WTC11 (cell line): ENCODE measurements at regions not wholly inside any gene's neighbourhood (a gene's known extent, or its start where the extent isn't known, plus 50 kb on each side); places are given as distances from the start of the nearest gene placed in this dataset.

ENCODE experiments used
- ATAC-seq: fragments of 200-7000 bp; cut with Tn5 transposase; 2 replicates; pipeline ENCODE4 v1.10.0; 2021; ENCODE audit warnings: mild to moderate bottlenecking, moderate library complexity
- CTCF ChIA-PET: fragments of 300-600 bp; sonication (Branson Sonifier 250); formaldehyde crosslinking; loops from one replicate; lab custom pipeline; 2021; ENCODE audit warnings: antibody characterized with exemption; lab: Charles Lee
- POLR2A ChIA-PET: fragments of 350-600 bp; sonication (Branson Sonifier 250); formaldehyde crosslinking; loops from one replicate; lab custom pipeline; 2021; ENCODE audit warnings: antibody characterized with exemption; lab: Charles Lee
- DNase-seq: peaks from one replicate; pipeline ENCODE4 v3.0.0; 2021; ENCODE audit warnings: low spot score
- H3K27ac Mint-ChIP-seq: 2 replicates; pipeline ENCODE4 v1.8.0; 2021; ENCODE audit warnings: mixed read lengths
- H3K27me3 Mint-ChIP-seq: 2 replicates; pipeline ENCODE4 v1.8.0; 2021; ENCODE audit warnings: low read depth, mild to moderate bottlenecking, moderate library complexity, mixed read lengths
- H3K36me3 Mint-ChIP-seq: 2 replicates; pipeline ENCODE4 v1.8.0; 2021; ENCODE audit warnings: mixed read lengths
- H3K4me1 Mint-ChIP-seq: 2 replicates; pipeline ENCODE4 v1.8.0; 2022; ENCODE audit warnings: mixed read lengths
- H3K4me3 Mint-ChIP-seq: 2 replicates; pipeline ENCODE4 v1.8.0; 2021; ENCODE audit warnings: mild to moderate bottlenecking, moderate library complexity, mixed read lengths
- H3K9me3 Mint-ChIP-seq: 2 replicates; pipeline ENCODE4 v1.8.0; 2021; ENCODE audit warnings: mixed read lengths
- CBFB ChIP-seq: sonication (generic); formaldehyde crosslinking; IDR thresholded peaks from 2 replicates; pipeline ENCODE4 v1.8.1; 2022; ENCODE audit warnings: mild to moderate bottlenecking, low read depth, missing genetic modification reagents
- E2F1 ChIP-seq: sonication (generic); formaldehyde crosslinking; IDR thresholded peaks from 2 replicates; pipeline ENCODE4 v1.8.0; 2022; ENCODE audit warnings: mild to moderate bottlenecking, missing genetic modification reagents
- MLX ChIP-seq: sonication (generic); formaldehyde crosslinking; IDR thresholded peaks from 2 replicates; pipeline ENCODE4 v1.8.1; 2023; ENCODE audit warnings: mild to moderate bottlenecking, missing genetic modification reagents, moderate library complexity
- MYBL2 ChIP-seq: sonication (generic); formaldehyde crosslinking; IDR thresholded peaks from 2 replicates; pipeline ENCODE4 v1.8.1; 2023; ENCODE audit warnings: mild to moderate bottlenecking, moderate library complexity, missing genetic modification reagents
- PREB ChIP-seq: sonication (generic); formaldehyde crosslinking; IDR thresholded peaks from 2 replicates; pipeline ENCODE4 v1.8.1; 2022; ENCODE audit warnings: mild to moderate bottlenecking, missing genetic modification reagents, moderate library complexity, borderline replicate concordance
- SMAD4 ChIP-seq: sonication (generic); formaldehyde crosslinking; IDR thresholded peaks from 2 replicates; pipeline ENCODE4 v1.8.0; 2022; ENCODE audit warnings: mild to moderate bottlenecking, missing genetic modification reagents
- SOX15 ChIP-seq: fragments of 250-450 bp; sonication (Bioruptor Pico); IDR thresholded peaks from 2 replicates; pipeline ENCODE4 v1.9.0; 2021; ENCODE audit warnings: mild to moderate bottlenecking
- ZBTB21 ChIP-seq: sonication (generic); formaldehyde crosslinking; IDR thresholded peaks from 2 replicates; pipeline ENCODE4 v1.8.1; 2023; ENCODE audit warnings: mild to moderate bottlenecking, missing genetic modification reagents, borderline replicate concordance
- ZNF219 ChIP-seq: sonication (generic); formaldehyde crosslinking; IDR thresholded peaks from 2 replicates; pipeline ENCODE4 v1.8.0; 2023; ENCODE audit warnings: missing genetic modification reagents, mild to moderate bottlenecking, borderline replicate concordance
- ZNF512 ChIP-seq: sonication (generic); formaldehyde crosslinking; IDR thresholded peaks from 2 replicates; pipeline ENCODE4 v1.8.1; 2022; ENCODE audit warnings: missing genetic modification reagents, borderline replicate concordance
- TF ChIP-seq, protein P1 (sequence below): sonication (generic); formaldehyde crosslinking; IDR thresholded peaks from 2 replicates; pipeline ENCODE4 v1.8.0; 2023; ENCODE audit warnings: missing genetic modification reagents
- TF ChIP-seq, protein P2 (sequence below): sonication (generic); formaldehyde crosslinking; conservative IDR thresholded peaks from 2 replicates; pipeline ENCODE4 v1.8.1; 2023; ENCODE audit warnings: mild to moderate bottlenecking, low read depth, missing genetic modification reagents, moderate library complexity

GRCh38 chr4:156676116-156676851 lies 295.3 kb downstream of the PDGFC start (continued):
- TF ChIP-seq, protein P1, sequence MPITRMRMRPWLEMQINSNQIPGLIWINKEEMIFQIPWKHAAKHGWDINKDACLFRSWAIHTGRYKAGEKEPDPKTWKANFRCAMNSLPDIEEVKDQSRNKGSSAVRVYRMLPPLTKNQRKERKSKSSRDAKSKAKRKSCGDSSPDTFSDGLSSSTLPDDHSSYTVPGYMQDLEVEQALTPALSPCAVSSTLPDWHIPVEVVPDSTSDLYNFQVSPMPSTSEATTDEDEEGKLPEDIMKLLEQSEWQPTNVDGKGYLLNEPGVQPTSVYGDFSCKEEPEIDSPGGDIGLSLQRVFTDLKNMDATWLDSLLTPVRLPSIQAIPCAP (CRISPR knock-in tag): no peak
- TF ChIP-seq, protein P2, sequence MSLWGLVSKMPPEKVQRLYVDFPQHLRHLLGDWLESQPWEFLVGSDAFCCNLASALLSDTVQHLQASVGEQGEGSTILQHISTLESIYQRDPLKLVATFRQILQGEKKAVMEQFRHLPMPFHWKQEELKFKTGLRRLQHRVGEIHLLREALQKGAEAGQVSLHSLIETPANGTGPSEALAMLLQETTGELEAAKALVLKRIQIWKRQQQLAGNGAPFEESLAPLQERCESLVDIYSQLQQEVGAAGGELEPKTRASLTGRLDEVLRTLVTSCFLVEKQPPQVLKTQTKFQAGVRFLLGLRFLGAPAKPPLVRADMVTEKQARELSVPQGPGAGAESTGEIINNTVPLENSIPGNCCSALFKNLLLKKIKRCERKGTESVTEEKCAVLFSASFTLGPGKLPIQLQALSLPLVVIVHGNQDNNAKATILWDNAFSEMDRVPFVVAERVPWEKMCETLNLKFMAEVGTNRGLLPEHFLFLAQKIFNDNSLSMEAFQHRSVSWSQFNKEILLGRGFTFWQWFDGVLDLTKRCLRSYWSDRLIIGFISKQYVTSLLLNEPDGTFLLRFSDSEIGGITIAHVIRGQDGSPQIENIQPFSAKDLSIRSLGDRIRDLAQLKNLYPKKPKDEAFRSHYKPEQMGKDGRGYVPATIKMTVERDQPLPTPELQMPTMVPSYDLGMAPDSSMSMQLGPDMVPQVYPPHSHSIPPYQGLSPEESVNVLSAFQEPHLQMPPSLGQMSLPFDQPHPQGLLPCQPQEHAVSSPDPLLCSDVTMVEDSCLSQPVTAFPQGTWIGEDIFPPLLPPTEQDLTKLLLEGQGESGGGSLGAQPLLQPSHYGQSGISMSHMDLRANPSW (CRISPR knock-in tag): no peak
- no peak for TF ChIP-seq CBFB (CRISPR knock-in tag)
- TF ChIP-seq, all 79 proteins: peak for 0

DNA sequence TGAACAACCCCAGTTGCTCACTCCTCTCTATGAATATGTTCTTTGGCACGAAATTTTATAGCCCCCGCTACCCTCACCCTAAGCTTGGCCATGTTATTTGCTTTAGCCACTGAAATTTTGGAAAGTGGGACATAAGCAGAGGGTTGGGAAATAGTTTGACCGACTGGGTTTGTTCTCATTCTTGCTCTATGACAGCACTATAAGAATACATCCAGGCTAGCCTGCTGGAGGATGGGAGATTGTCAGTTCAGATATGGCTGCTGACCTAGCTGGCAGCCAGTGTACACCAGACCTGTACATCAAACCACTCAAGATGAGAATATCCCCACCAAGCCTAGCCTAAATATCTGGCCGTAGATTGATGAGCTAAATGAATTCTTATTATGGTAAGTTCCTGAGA lies 298.1 kb downstream of the PDGFC start:
- H3K4me1 Mint-ChIP-seq: no peaks in the 10 kb centered on the region
- DNase-seq (no peak), ATAC-seq (no peak)
- H3K9me3 Mint-ChIP-seq: no peaks in the 10 kb centered on the region
- TF ChIP-seq SMAD4 (CRISPR knock-in tag) (no peak), MLX (CRISPR knock-in tag) (no peak), PREB (CRISPR knock-in tag) (no peak), ZNF219 (no peak), MYBL2 (CRISPR knock-in tag) (no peak), ZBTB21 (no peak), E2F1 (CRISPR knock-in tag) (no peak), ZNF512 (CRISPR knock-in tag) (no peak), SOX15 (CRISPR knock-in tag) (no peak), CBFB (CRISPR knock-in tag) (no peak)
- TF ChIP-seq, protein P2 (CRISPR knock-in tag): no peak
- ChIA-PET POLR2A (no interaction called here), CTCF (no interaction called here)
- H3K4me3 Mint-ChIP-seq: no peak overlapping the region
- H3K27me3 Mint-ChIP-seq: no peaks in the 10 kb centered on the region
- no peak overlapping the region for H3K27ac Mint-ChIP-seq
- H3K36me3 Mint-ChIP-seq: no peaks in the 10 kb centered on the region
